IMR-90 (cell line): ENCODE measurements at regions not wholly inside any gene's neighbourhood (a gene's known extent, or its start where the extent isn't known, plus 50 kb on each side); places are given as distances from the start of the nearest gene placed in this dataset.

Source experiments
- ATAC-seq: fragments of 200-7000 bp; cut with Tn5 transposase; 2 replicates; pipeline ENCODE4 v1.9.1; 2020; ENCODE audit warnings: low read depth, mild to moderate bottlenecking, moderate library complexity
- BruUV-seq: library from RNA; stranded (reverse); fragments of 400-500 nt; replicated peaks from 2 replicates; lab custom pipeline; 2021; lab: Mats Ljungman, UMichigan
- CTCF ChIA-PET: fragments of 300-600 bp; formaldehyde crosslinking; extraction: SDS; loops from one replicate; lab custom pipeline; 2021; ENCODE audit warnings: antibody characterized with exemption; lab: Yijun Ruan, JAX
- POLR2A ChIA-PET: fragments of 300-600 bp; sonication (Branson Sonifier 250); formaldehyde crosslinking; loops from one replicate; lab custom pipeline; 2022; ENCODE audit warnings: antibody characterized with exemption; ENCODE audit not compliant: unreplicated experiment; lab: Charles Lee
- DNase-seq: peaks from one replicate; pipeline ENCODE4 v3.0.0; 2013
- H2AFZ ChIP-seq: replicated peaks from 2 replicates; pipeline ENCODE3; 2013; ENCODE audit warnings: low read length, mild to moderate bottlenecking; ENCODE audit not compliant: poor library complexity
- H2AK5ac ChIP-seq: 2 replicates; pipeline ENCODE4 v1.6.1; 2013; ENCODE audit warnings: low read depth, low read length, inconsistent platforms
- H2AK9ac ChIP-seq: replicated peaks from 2 replicates; pipeline ENCODE3; 2013; ENCODE audit warnings: mild to moderate bottlenecking, low read depth, low read length, moderate library complexity; ENCODE audit not compliant: poor library complexity
- H2BK120ac ChIP-seq: 2 replicates; pipeline ENCODE4 v1.6.1; 2013; ENCODE audit warnings: low read depth, low read length, inconsistent platforms
- H2BK15ac ChIP-seq: 3 replicates; pipeline ENCODE4 v1.6.1; 2013; ENCODE audit warnings: low read depth, low read length, inconsistent platforms
- H2BK20ac ChIP-seq: 2 replicates; pipeline ENCODE4 v1.6.1; 2013; ENCODE audit warnings: low read depth, mild to moderate bottlenecking, inconsistent platforms, low read length, moderate library complexity
- H2BK5ac ChIP-seq: 2 replicates; pipeline ENCODE4 v1.6.1; 2013; ENCODE audit warnings: mild to moderate bottlenecking, low read depth, low read length, inconsistent platforms; ENCODE audit not compliant: poor library complexity, severe bottlenecking
- H3K14ac ChIP-seq: replicated peaks from 2 replicates; pipeline ENCODE4 v1.6.1; 2013; ENCODE audit warnings: low read depth, low read length, inconsistent platforms
- H3K18ac ChIP-seq: 2 replicates; pipeline ENCODE4 v1.6.1; 2013; ENCODE audit warnings: low read depth, low read length, control low read depth
- H3K23ac ChIP-seq: 2 replicates; pipeline ENCODE4 v1.6.1; 2013; ENCODE audit warnings: low read depth, low read length, inconsistent platforms
- H3K27ac ChIP-seq: 2 replicates; pipeline ENCODE4 v1.5.1; 2013; ENCODE audit warnings: mild to moderate bottlenecking, control low read depth, low read length; ENCODE audit not compliant: insufficient read depth
- H3K27me3 ChIP-seq: 2 replicates; pipeline ENCODE4 v1.6.1; 2013; ENCODE audit warnings: low read length; ENCODE audit not compliant: control insufficient read depth, insufficient read depth
- H3K36me3 ChIP-seq: 2 replicates; pipeline ENCODE4 v1.6.1; 2013; ENCODE audit warnings: low read length, mixed read lengths; ENCODE audit not compliant: control insufficient read depth, insufficient read depth
- H3K4ac ChIP-seq: 2 replicates; pipeline ENCODE4 v1.6.1; 2013; ENCODE audit warnings: low read depth, low read length, inconsistent platforms
- H3K4me1 ChIP-seq: 2 replicates; pipeline ENCODE4 v1.6.1; 2013; ENCODE audit warnings: low read length, mixed read lengths; ENCODE audit not compliant: control insufficient read depth, insufficient read depth
- H3K4me2 ChIP-seq: 2 replicates; pipeline ENCODE4 v1.6.1; 2013; ENCODE audit warnings: low read depth, mild to moderate bottlenecking, control low read depth, low read length, moderate library complexity
- H3K4me3 ChIP-seq: 2 replicates; pipeline ENCODE4 v1.5.1; 2013; ENCODE audit warnings: low read depth, mild to moderate bottlenecking, control low read depth, low read length, moderate library complexity; ENCODE audit not compliant: insufficient read depth
- H3K56ac ChIP-seq: 2 replicates; pipeline ENCODE4 v1.6.1; 2013; ENCODE audit warnings: low read length, inconsistent platforms; ENCODE audit not compliant: insufficient read depth; ENCODE audit errors: extremely low read depth
- H3K79me1 ChIP-seq, 2 experiments: 2 replicates each; pipeline ENCODE4 v1.6.1; 2013; ENCODE audit warnings: low read length in 2 of 2, inconsistent platforms in 1 of 2, low read depth in 1 of 2
- H3K9ac ChIP-seq: 2 replicates; pipeline ENCODE4 v1.6.1; 2013; ENCODE audit warnings: low read depth, low read length, control low read depth
- H3K9me1 ChIP-seq: 2 replicates; pipeline ENCODE4 v1.6.1; 2013; ENCODE audit warnings: low read length, inconsistent platforms; ENCODE audit not compliant: insufficient read depth
- H3K9me3 ChIP-seq: 2 replicates; pipeline ENCODE4 v1.6.1; 2013; ENCODE audit warnings: low read length; ENCODE audit not compliant: control insufficient read depth, insufficient read depth
- H4K20me1 ChIP-seq: 2 replicates; pipeline ENCODE4 v1.6.1; 2013; ENCODE audit warnings: low read length, inconsistent platforms; ENCODE audit not compliant: insufficient read depth
- H4K5ac ChIP-seq: 2 replicates; pipeline ENCODE4 v1.6.1; 2013; ENCODE audit warnings: mild to moderate bottlenecking, low read depth, low read length, control low read depth
- H4K8ac ChIP-seq, 2 experiments: 2 replicates each; pipeline ENCODE4 v1.6.1; 2013; ENCODE audit warnings: low read depth in 2 of 2, low read length in 2 of 2, control low read depth in 1 of 2, inconsistent platforms in 1 of 2
- H4K91ac ChIP-seq: 2 replicates; pipeline ENCODE4 v1.6.1; 2013; ENCODE audit warnings: low read depth, low read length, inconsistent platforms; ENCODE audit not compliant: insufficient read depth
- BHLHE40 ChIP-seq: fragments of 150-350 bp; IDR thresholded peaks from 2 replicates; pipeline ENCODE4 v1.6.1; 2016; ENCODE audit warnings: mild to moderate bottlenecking, low read depth, low read length
- CEBPB ChIP-seq: IDR thresholded peaks from 2 replicates; pipeline ENCODE4 v1.6.1; 2012; ENCODE audit warnings: low read depth, low read length, improper control_type of control experiment
- CHD1 ChIP-seq: IDR thresholded peaks from 2 replicates; pipeline ENCODE4 v1.6.1; 2012; ENCODE audit warnings: low read depth, low read length, improper control_type of control experiment
- FOS ChIP-seq: fragments of 150-350 bp; IDR thresholded peaks from 2 replicates; pipeline ENCODE4 v1.6.1; 2016; ENCODE audit warnings: low read depth, low read length
- MAFK ChIP-seq: IDR thresholded peaks from 2 replicates; pipeline ENCODE4 v1.6.1; 2012; ENCODE audit warnings: low read depth, low read length, improper control_type of control experiment
- MAZ ChIP-seq: IDR thresholded peaks from 2 replicates; pipeline ENCODE4 v1.6.1; 2012; ENCODE audit warnings: low read depth, mild to moderate bottlenecking, low read length, improper control_type of control experiment, moderate library complexity, borderline replicate concordance
- MXI1 ChIP-seq: IDR thresholded peaks from 2 replicates; pipeline ENCODE4 v1.6.1; 2012; ENCODE audit warnings: low read depth, mild to moderate bottlenecking, low read length, moderate library complexity, borderline replicate concordance
- NFE2L2 ChIP-seq: fragments of 150-350 bp; IDR thresholded peaks from 2 replicates; pipeline ENCODE4 v1.6.1; 2016; ENCODE audit warnings: low read depth, mild to moderate bottlenecking, low read length
- POLR2A ChIP-seq: IDR thresholded peaks from 2 replicates; pipeline ENCODE4 v1.6.1; 2012; ENCODE audit warnings: mild to moderate bottlenecking, low read depth, low read length
- RAD21 ChIP-seq: IDR thresholded peaks from 2 replicates; pipeline ENCODE4 v1.6.1; 2012; ENCODE audit warnings: low read length, improper control_type of control experiment
- RCOR1 ChIP-seq: IDR thresholded peaks from 2 replicates; pipeline ENCODE4 v1.6.1; 2012; ENCODE audit warnings: mild to moderate bottlenecking, low read length, improper control_type of control experiment; ENCODE audit not compliant: insufficient replicate concordance
- RFX5 ChIP-seq: IDR thresholded peaks from 2 replicates; pipeline ENCODE4 v1.8.0; 2012; ENCODE audit warnings: low read depth, mild to moderate bottlenecking, low read length, moderate library complexity
- SMC3 ChIP-seq: fragments of 150-350 bp; IDR thresholded peaks from 2 replicates; pipeline ENCODE4 v1.6.1; 2016; ENCODE audit warnings: low read depth, mild to moderate bottlenecking, antibody characterized with exemption, low read length, moderate library complexity
- WGBS, 2 experiments: methylation state at CpG; one replicate each; pipeline versions ENCODE4 v1.1.5 to v1.1.7; 2013; ENCODE audit warnings: missing lambda C conversion rate in 2 of 2; ENCODE audit not compliant: insufficient read length in 1 of 2; ENCODE audit errors: extremely low coverage in 2 of 2; 5-methylcytosine and 5-hydroxymethylcytosine counted together
- dilution Hi-C: fragments of 300-500 bp; cut with HindIII; formaldehyde crosslinking; loops from one replicate; pipeline ENCODE4 v1.14.3; 2018; ENCODE audit warnings: low sequenced_read_pairs; ENCODE audit not compliant: unreplicated experiment
- in situ Hi-C: fragments of 300-500 bp; cut with MboI; formaldehyde crosslinking; loops from 3 replicates; pipeline ENCODE4 v1.14.3; 2019; ENCODE audit warnings: low sequenced_read_pairs, inconsistent platforms, mixed read lengths
- intact Hi-C: fragments of 100-400 bp; cut with micrococcal nuclease; formaldehyde crosslinking; loops from 2 replicates; pipeline ENCODE4 v1.10.0; 2022
- TF ChIP-seq, protein P1 (sequence below): fragments of 150-350 bp; IDR thresholded peaks from 2 replicates; pipeline ENCODE4 v1.6.1; 2016; ENCODE audit warnings: low read depth, mild to moderate bottlenecking, low read length, moderate library complexity, borderline replicate concordance
- TF ChIP-seq, protein P2 (sequence below): conservative IDR thresholded peaks from 2 replicates; pipeline ENCODE4 v1.5.1; 2012; ENCODE audit warnings: mild to moderate bottlenecking, low read depth, low read length, improper control_type of control experiment
- TF ChIP-seq, protein P3 (sequence below): fragments of 150-350 bp; IDR thresholded peaks from 2 replicates; pipeline ENCODE4 v1.6.1; 2017; ENCODE audit warnings: mild to moderate bottlenecking, antibody characterized with exemption, low read length, low read depth

DNA sequence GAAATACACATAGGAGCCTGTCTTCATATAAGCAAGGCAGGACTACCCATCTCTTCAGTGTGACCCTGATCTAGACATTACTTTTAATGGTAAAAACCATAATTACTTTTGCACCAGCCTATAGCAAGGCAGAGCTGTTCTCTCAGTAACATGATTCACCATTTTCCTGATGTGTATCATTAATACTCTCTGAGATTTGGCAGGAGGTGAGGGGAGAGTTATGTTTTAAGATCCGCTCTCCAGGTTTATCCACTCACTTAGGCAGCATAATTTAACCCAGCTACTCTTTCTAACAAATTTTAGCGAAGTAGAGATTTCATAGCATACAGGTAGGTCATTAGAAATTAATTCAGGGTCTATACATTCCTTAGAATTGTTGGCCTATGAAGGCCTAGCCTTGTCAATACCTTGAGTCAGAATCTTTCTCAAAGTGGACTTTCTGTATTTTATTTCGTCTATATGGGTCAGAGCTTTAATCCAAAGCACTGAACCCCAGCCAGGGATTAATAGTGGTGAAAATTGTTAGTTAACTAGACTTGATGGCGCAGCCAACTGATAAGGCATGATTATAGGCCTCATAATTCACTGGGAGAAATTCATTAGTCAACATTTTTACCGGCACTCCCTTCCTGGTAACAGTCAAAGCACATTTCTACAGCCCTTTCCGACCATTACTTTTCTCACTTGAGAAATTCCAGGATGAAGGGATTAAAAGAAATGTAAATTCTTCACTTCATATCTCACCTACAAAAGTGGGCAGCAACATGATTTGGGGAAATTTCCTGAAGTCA lies 955.1 kb downstream of the DIAPH3 start:
- Histone ChIP-seq H3K4ac (no peak overlapping the region), H3K9ac (no peak overlapping the region), H4K91ac (no peak overlapping the region), H4K8ac (no peak overlapping the region), H2BK120ac (no peak overlapping the region), H3K23ac (no peak overlapping the region), H3K36me3 (no peaks in the 10 kb centered on the region), H2AFZ (no peak overlapping the region), H3K14ac (no peak overlapping the region), H3K4me1 (no peaks in the 10 kb centered on the region), H2BK5ac (no peak overlapping the region), H3K27me3 (no peaks in the 10 kb centered on the region; the same call in 1 of the 2 replicates), H2AK5ac (no peak overlapping the region), H3K27ac (no peak overlapping the region), H2BK15ac (no peak overlapping the region), H3K9me3 (no peaks in the 10 kb centered on the region), H3K56ac (no peak overlapping the region), H4K5ac (no peak overlapping the region), H3K4me2 (no peak overlapping the region), H2BK20ac (no peak overlapping the region), H3K4me3 (no peak overlapping the region), H4K20me1 (no peaks in the 10 kb centered on the region), H3K9me1 (no peaks in the 10 kb centered on the region), H3K18ac (no peak overlapping the region), H3K79me1 (no peaks in the 10 kb centered on the region), H2AK9ac (no peak overlapping the region)
- DNase-seq (no peak), ATAC-seq (no peak)
- intact Hi-C loops, result no loop called here
- dilution Hi-C loops, result no loop called here
- CTCF ChIA-PET, result no interaction called here
- no CpG with 5 or more reads among the region's 6 CpGs for WGBS, 2 experiments
- in situ Hi-C loops, result no loop called here
- no peak for TF ChIP-seq RFX5
- TF ChIP-seq, protein P1, sequence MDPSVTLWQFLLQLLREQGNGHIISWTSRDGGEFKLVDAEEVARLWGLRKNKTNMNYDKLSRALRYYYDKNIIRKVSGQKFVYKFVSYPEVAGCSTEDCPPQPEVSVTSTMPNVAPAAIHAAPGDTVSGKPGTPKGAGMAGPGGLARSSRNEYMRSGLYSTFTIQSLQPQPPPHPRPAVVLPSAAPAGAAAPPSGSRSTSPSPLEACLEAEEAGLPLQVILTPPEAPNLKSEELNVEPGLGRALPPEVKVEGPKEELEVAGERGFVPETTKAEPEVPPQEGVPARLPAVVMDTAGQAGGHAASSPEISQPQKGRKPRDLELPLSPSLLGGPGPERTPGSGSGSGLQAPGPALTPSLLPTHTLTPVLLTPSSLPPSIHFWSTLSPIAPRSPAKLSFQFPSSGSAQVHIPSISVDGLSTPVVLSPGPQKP, result no peak
- TF ChIP-seq MAZ, result no peak
- TF ChIP-seq, protein P2, sequence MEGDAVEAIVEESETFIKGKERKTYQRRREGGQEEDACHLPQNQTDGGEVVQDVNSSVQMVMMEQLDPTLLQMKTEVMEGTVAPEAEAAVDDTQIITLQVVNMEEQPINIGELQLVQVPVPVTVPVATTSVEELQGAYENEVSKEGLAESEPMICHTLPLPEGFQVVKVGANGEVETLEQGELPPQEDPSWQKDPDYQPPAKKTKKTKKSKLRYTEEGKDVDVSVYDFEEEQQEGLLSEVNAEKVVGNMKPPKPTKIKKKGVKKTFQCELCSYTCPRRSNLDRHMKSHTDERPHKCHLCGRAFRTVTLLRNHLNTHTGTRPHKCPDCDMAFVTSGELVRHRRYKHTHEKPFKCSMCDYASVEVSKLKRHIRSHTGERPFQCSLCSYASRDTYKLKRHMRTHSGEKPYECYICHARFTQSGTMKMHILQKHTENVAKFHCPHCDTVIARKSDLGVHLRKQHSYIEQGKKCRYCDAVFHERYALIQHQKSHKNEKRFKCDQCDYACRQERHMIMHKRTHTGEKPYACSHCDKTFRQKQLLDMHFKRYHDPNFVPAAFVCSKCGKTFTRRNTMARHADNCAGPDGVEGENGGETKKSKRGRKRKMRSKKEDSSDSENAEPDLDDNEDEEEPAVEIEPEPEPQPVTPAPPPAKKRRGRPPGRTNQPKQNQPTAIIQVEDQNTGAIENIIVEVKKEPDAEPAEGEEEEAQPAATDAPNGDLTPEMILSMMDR, result no peak
- no peak for TF ChIP-seq RAD21
- TF ChIP-seq BHLHE40, result no peak
- no peak for TF ChIP-seq POLR2A
- no peak for TF ChIP-seq SMC3
- no peak for TF ChIP-seq CEBPB
- no peak for TF ChIP-seq FOS
- TF ChIP-seq MAFK, result no peak
- TF ChIP-seq NFE2L2, result no peak
- TF ChIP-seq RCOR1, result no peak
- TF ChIP-seq MXI1, result no peak
- TF ChIP-seq CHD1, result no peak
- TF ChIP-seq, protein P3, sequence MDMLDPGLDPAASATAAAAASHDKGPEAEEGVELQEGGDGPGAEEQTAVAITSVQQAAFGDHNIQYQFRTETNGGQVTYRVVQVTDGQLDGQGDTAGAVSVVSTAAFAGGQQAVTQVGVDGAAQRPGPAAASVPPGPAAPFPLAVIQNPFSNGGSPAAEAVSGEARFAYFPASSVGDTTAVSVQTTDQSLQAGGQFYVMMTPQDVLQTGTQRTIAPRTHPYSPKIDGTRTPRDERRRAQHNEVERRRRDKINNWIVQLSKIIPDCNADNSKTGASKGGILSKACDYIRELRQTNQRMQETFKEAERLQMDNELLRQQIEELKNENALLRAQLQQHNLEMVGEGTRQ, result no peak
- POLR2A ChIA-PET, result no interaction called here
- no TSS peak for BruUV-seq
